Peyer's patch (tissue), 4 donors: ENCODE measurements at regions not wholly inside any gene's neighbourhood (a gene's known extent, or its start where the extent isn't known, plus 50 kb on each side); places are given as distances from the start of the nearest gene placed in this dataset.

ENCODE experiments used
- CTCF ChIP-seq, 6 experiments: fragments of 450-650 bp in 4 of 6; fragments of 200-600 bp in 2 of 6; sonication (generic) in 1 of 6; IDR thresholded peaks; one replicate each; pipeline ENCODE4 v1.5.1; 2017 to 2019; ENCODE audit warnings: antibody characterized with exemption in 6 of 6, mild to moderate bottlenecking in 3 of 6, moderate library complexity in 1 of 6
- POLR2A ChIP-seq, 2 donors: fragments of 450-650 bp; IDR thresholded peaks; one replicate each; pipeline ENCODE4 v1.5.1; 2017; ENCODE audit warnings: antibody characterized with exemption in 2 of 2, mild to moderate bottlenecking in 2 of 2, moderate library complexity in 2 of 2

- TF ChIP-seq CTCF (IDR thresholded peaks at IDR 0.05) (no peak), POLR2A (IDR thresholded peaks at IDR 0.05) (no peak)
Observed at GRCh38 chr4:74649193-74649592, 145.1 kb downstream of the BTC start.
